ENCODE measurements at regions not wholly inside any gene's neighbourhood (a gene's known extent, or its start where the extent isn't known, plus 50 kb on each side); places are given as distances from the start of the nearest gene placed in this dataset.
"Not testable (repeated sequence)": the region's sequence is repeated elsewhere in the genome, so short reads cannot be mapped to it uniquely, and the experiment has no call there.

GRCh38 chr2:82234283-82234874 is 1929.8 kb upstream of the LRRTM1 start:
- no peak for DNase-seq (ENCODE audit: low spot score)

DNA sequence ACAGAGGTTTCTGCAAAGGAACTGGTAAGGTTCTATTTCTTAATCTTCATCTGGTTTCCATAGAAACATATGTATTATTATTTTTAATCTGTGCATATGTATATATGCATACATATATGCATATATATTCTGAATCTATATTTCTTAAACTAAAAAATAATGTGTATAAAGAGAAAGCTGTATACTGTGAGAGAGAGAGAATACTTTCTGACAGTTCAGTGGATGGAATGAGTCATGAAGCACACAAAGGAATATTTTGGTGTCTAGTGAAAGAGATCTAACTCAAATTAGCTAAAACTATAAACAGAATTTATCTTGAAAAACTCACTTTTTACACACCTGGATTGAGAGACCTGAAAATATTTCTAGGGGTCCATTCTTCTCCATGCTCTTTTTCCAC is 1929.3 kb upstream of the LRRTM1 start:
- no peak for DNase-seq (ENCODE audit: low spot score)

DNA sequence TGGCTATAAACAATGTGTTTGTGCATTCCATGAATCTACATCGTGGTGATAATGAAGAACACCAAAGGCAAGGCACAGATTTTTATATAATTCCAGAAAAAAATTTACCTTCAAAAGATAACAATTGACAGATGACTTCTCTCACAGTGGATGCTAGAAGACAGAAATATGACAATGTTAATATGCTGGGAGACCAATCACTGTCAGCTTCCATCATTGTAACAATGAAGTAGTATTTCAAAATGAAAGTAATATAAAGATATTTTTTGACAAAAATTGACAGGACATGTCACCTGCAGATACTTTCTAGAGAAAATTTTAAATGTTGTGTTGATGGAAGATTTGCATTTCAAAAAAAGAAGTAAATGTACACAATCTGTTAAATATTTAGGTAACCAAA is 1925.9 kb upstream of the LRRTM1 start:
- no peak for DNase-seq (ENCODE audit: low spot score)

- no peak for DNase-seq (ENCODE audit: low spot score)
Measured at GRCh38 chr2:82226441-82226840, 1921.9 kb upstream of the LRRTM1 start.

- no peak for DNase-seq (ENCODE audit: low spot score)
Measured at GRCh38 chr2:82224301-82224940, 1919.9 kb upstream of the LRRTM1 start.

DNA sequence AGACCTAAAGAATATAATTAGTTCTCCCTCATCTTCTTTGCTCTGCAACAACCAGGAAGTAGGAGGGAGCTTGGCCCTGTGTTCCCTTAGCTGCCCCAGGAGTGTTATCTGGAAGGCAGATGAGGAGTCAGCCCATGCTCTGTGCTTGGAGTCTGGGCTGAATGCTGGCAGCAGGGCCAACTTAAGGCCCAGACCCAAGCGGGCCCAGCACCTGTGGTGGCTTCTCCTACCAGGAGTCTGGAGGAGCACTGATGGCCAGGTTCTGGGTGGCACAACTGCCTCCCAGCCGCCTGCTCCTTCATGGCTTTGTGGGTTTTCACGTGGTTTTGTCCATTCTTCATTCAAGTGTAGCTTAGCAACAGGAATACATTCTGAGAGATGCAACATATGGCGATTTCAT is 1910.7 kb upstream of the LRRTM1 start:
- no peak for DNase-seq (ENCODE audit: low spot score)

GRCh38 chr2:82199493-82199852 is 1894.9 kb upstream of the LRRTM1 start:
- no peak for DNase-seq (ENCODE audit: low spot score)

GRCh38 chr2:82198809-82199492 is 1894.4 kb upstream of the LRRTM1 start:
- no peak for DNase-seq (ENCODE audit: low spot score)

GRCh38 chr2:82182270-82182669 is 1877.7 kb upstream of the LRRTM1 start:
- no peak for DNase-seq (ENCODE audit: low spot score)

DNA sequence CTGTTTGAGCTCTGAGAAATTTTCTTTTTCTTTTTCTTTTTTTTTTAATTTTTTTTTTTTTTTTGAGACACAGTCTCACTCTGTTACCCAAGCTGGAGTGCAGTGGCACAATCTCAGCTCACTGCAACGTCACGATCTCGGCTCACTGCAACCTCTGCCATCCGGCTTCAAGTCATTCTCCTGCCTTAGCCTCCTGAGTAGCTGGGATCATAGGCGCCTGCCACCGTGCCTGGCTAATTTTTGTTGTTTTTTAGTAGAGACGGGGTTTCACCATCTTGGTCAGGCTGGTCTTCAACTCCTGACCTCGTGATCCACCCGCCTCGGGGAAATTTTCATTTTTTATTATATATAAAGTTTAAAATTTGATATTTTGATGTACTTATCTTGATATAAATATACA is 1870.7 kb upstream of the LRRTM1 start:
- DNase-seq (ENCODE audit: low spot score) = not testable (repeated sequence)

- DNase-seq (ENCODE audit: low spot score) = no peak
Measured at GRCh38 chr2:82172483-82172882, 1867.9 kb upstream of the LRRTM1 start.

DNA sequence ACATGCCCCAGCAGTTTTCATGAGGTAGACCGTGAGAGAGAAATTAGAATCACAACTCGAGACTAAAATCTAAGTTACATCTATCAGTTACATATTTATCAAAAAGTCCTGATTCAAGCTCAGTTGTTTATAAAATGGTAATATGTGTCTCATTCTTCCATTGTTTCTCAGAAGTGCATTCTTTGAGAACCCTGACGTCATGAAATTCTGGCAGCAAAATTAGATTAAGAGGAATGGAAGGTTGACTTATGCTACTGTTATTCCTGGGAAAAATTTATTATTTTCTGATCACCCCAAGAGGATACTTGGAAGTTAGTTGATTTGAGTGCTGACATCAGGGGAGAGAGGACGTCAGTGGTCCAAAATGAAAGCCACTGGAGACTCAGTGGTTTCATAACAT is 1864.8 kb upstream of the LRRTM1 start:
- DNase-seq (ENCODE audit: low spot score) = no peak

- DNase-seq (ENCODE audit: low spot score) = no peak
Measured at GRCh38 chr2:82165377-82165776, 1860.8 kb upstream of the LRRTM1 start.

DNA sequence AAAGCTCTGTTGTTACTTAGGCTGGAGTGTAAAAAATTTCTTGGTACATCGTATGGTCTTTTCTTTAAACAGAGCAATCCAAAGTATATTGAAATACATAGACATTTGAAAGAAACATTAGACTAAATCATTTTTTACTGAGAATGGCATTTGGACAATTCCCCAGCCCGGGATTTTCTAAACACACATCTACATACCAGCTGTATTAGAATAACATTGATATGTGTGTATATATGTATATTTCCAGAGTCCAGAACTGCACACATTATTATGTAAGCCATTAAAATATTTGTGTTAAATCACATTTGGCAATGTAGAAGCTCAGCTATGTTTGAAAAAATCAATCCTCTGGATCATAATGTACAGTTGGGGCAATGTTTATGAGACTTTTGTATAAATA is 1853.6 kb upstream of the LRRTM1 start:
- no peak for DNase-seq (ENCODE audit: low spot score)

GRCh38 chr2:82155469-82155868 is 1850.9 kb upstream of the LRRTM1 start:
- no peak for DNase-seq (ENCODE audit: low spot score)

DNA sequence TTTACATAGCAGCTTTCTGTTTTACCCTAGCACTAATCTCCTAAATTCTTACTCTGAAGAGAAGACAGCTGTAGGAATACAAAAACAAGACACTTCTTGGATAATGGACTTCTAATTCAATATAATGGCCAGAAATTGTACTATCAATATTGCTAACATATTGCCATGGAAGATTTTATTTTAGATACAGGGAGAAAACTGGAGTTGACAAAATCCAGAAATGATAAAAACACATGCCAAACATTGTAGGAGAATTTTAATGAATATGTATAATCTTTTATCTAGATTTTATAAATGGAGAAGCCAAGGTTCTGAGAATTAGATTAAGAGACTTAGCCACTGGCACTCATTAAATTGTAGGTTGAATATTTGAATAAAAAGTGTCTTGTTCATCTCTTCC is 1838.8 kb upstream of the LRRTM1 start:
- DNase-seq (ENCODE audit: low spot score) = no peak

- no peak for DNase-seq (ENCODE audit: low spot score)
Measured at GRCh38 chr2:82139979-82140611, 1835.5 kb upstream of the LRRTM1 start.

DNA sequence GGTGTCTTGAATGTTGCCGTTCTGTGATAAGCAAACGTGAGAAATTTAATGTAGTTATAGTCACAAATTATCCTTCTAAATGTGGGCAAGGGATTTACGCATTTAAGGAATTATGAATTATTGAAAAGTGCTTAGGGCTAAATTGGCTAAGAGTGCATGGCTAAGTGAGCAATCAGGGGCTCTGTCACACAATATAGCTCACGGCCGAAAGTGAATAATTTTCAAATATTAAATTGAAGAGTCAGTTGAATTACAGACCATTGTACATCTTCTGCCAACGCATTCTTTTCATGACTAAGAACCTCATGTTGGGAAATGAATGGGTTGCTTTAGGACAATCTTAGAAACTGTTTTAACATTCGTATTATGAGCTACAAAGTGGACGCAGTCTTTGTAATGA is 1832.9 kb upstream of the LRRTM1 start:
- DNase-seq (ENCODE audit: low spot score) = no peak

- DNase-seq (ENCODE audit: low spot score) = no peak
Measured at GRCh38 chr2:82128051-82128450, 1823.5 kb upstream of the LRRTM1 start.

GRCh38 chr2:82124629-82125028 is 1820.1 kb upstream of the LRRTM1 start:
- DNase-seq (ENCODE audit: low spot score) = no peak

DNA sequence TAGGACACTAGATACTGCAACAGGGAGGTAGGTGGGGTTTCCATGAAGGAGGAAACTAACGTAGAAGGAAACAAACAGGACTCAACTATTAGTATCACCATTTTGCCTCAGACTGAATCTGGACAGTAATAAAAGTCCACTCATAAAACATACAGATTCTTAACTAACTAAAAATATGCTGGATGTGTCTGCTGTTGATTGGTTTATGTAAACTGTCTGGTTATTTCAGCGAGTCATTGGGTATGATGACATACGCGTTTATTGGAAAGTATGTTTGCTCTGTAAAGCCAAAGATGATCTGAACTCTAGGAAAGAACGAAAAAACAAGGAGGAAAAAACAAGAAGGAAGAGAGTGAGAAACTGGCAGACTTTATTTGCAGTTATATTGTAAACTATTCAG is 1816.1 kb upstream of the LRRTM1 start:
- no peak for DNase-seq (ENCODE audit: low spot score)

- no peak for DNase-seq (ENCODE audit: low spot score)
Measured at GRCh38 chr2:82120115-82120514, 1815.6 kb upstream of the LRRTM1 start.

DNA sequence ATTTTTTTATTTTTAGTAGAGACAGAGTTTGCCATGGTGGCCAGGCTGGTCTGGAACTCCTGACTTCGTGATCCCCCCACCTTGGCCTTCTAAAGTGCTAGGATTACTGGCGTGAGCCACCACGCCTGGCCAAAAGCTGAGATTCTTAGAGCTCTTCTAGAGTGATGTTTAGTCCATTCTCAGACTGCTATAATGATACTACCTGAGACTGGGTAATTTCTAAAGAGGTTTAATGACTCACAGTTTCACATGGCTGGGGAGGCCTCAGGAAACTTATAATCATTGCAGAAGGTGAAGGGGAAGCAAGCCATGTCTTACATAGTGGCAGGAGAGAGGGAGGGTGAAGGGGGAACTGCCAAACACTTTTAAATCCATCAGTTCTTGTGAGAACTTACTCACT is 1804.9 kb upstream of the LRRTM1 start:
- DNase-seq (ENCODE audit: low spot score) = no peak

Measured in germinal center (tissue), 1 donor.